DND-41 (cell line): ENCODE measurements at regions not wholly inside any gene's neighbourhood (a gene's known extent, or its start where the extent isn't known, plus 50 kb on each side); places are given as distances from the start of the nearest gene placed in this dataset.

Source experiments
- ATAC-seq: fragments of 200-7000 bp; cut with Tn5 transposase; 3 replicates; pipeline ENCODE4 v1.9.1; 2021; ENCODE audit warnings: low read depth; ENCODE audit not compliant: insufficient read depth
- DNase-seq: peaks from one replicate; pipeline ENCODE4 v3.0.0-alpha.2; 2020
- H2AFZ ChIP-seq: 2 replicates; pipeline ENCODE4 v1.6.0; 2012; ENCODE audit warnings: low read depth, low read length
- H3K27ac ChIP-seq: 2 replicates; pipeline ENCODE4 v1.5.1; 2012; ENCODE audit warnings: low read length, inconsistent platforms
- H3K27me3 ChIP-seq: fragments of 200-600 bp; sonication (generic); 2 replicates; pipeline ENCODE4 v1.6.0; 2012; ENCODE audit warnings: low read length, mild to moderate bottlenecking, inconsistent platforms; ENCODE audit not compliant: insufficient read depth, poor library complexity
- H3K36me3 ChIP-seq: 2 replicates; pipeline ENCODE4 v1.5.1; 2012; ENCODE audit warnings: low read length, inconsistent platforms; ENCODE audit not compliant: insufficient read depth
- H3K4me1 ChIP-seq: 2 replicates; pipeline ENCODE4 v1.5.1; 2012; ENCODE audit warnings: mild to moderate bottlenecking, low read length; ENCODE audit not compliant: insufficient read depth
- H3K4me2 ChIP-seq: 2 replicates; pipeline ENCODE4 v1.6.0; 2012; ENCODE audit warnings: mild to moderate bottlenecking, moderate library complexity, low read length, inconsistent platforms; ENCODE audit not compliant: insufficient read depth
- H3K4me3 ChIP-seq, 2 experiments: fragments of 200-600 bp in 1 of 2; shearing (Covaris generic) in 1 of 2; 2 replicates each; pipeline ENCODE4 v1.5.1; 2012 to 2016; ENCODE audit warnings: inconsistent platforms in 2 of 2, low read length in 2 of 2, mild to moderate bottlenecking in 2 of 2, low read depth in 1 of 2, moderate library complexity in 1 of 2
- H3K79me2 ChIP-seq: 2 replicates; pipeline ENCODE4 v1.6.0; 2012; ENCODE audit warnings: low read length, inconsistent platforms; ENCODE audit not compliant: insufficient read depth
- H3K9ac ChIP-seq: 2 replicates; pipeline ENCODE4 v1.6.0; 2012; ENCODE audit warnings: low read depth, mild to moderate bottlenecking, inconsistent platforms, low read length, moderate library complexity
- H3K9me3 ChIP-seq: 2 replicates; pipeline ENCODE4 v1.5.1; 2012; ENCODE audit warnings: low read length, moderate library complexity, mild to moderate bottlenecking, inconsistent platforms; ENCODE audit not compliant: insufficient read depth, severe bottlenecking
- H4K20me1 ChIP-seq: 2 replicates; pipeline ENCODE4 v1.6.0; 2012; ENCODE audit warnings: low read length; ENCODE audit not compliant: insufficient read depth
- CTCF ChIP-seq: IDR thresholded peaks from 2 replicates; pipeline ENCODE4 v1.5.1; 2012; ENCODE audit warnings: borderline replicate concordance, low read length, moderate library complexity, mild to moderate bottlenecking; ENCODE audit not compliant: poor library complexity, severe bottlenecking; ENCODE audit errors: extremely low read depth
- EZH2 ChIP-seq: IDR thresholded peaks from 3 replicates; pipeline ENCODE4 v1.6.1; 2012; ENCODE audit warnings: borderline replicate concordance, low read depth, mild to moderate bottlenecking, moderate library complexity, low read length, inconsistent platforms; ENCODE audit not compliant: severe bottlenecking

GRCh38 chr3:16112910-16113504 is 61.5 kb upstream of the GALNT15 start:
- Histone ChIP-seq H3K9me3 (no peaks in the 10 kb centered on the region), H2AFZ (no peak overlapping the region), H3K4me3 (no peak overlapping the region), H3K4me1 (no peaks in the 10 kb centered on the region), H3K36me3 (no peaks in the 10 kb centered on the region), H3K4me2 (no peak overlapping the region), H3K27ac (no peak overlapping the region), H3K79me2 (no peaks in the 10 kb centered on the region), H3K9ac (no peak overlapping the region), H4K20me1 (no peaks in the 10 kb centered on the region), H3K27me3 (no peaks in the 10 kb centered on the region)
- no peak for ATAC-seq
- DNase-seq = no peak
- no peak for TF ChIP-seq CTCF
- no peak for TF ChIP-seq EZH2

- no peak overlapping the region for H3K9ac ChIP-seq
- H4K20me1 ChIP-seq = no peaks in the 10 kb centered on the region
- no peak overlapping the region for H2AFZ ChIP-seq
- H3K36me3 ChIP-seq = no peaks in the 10 kb centered on the region
- H3K4me3 ChIP-seq = no peak overlapping the region
- ATAC-seq (no peak), DNase-seq (no peak)
- H3K27me3 ChIP-seq = no peaks in the 10 kb centered on the region
- no peak overlapping the region for H3K27ac ChIP-seq
- no peaks in the 10 kb centered on the region for H3K79me2 ChIP-seq
- no peak overlapping the region for H3K4me2 ChIP-seq
- H3K4me1 ChIP-seq = no peaks in the 10 kb centered on the region
- H3K9me3 ChIP-seq = no peaks in the 10 kb centered on the region
- TF ChIP-seq EZH2 (no peak), CTCF (no peak)
Measured at GRCh38 chr3:16113704-16114103, 60.8 kb upstream of the GALNT15 start.

- no peak for DNase-seq
- H3K9ac ChIP-seq = no peak overlapping the region
- no peak overlapping the region for H3K27ac ChIP-seq
- no peaks in the 10 kb centered on the region for H3K36me3 ChIP-seq
- no peak overlapping the region for H3K4me2 ChIP-seq
- H3K4me1 ChIP-seq = no peaks in the 10 kb centered on the region
- H3K79me2 ChIP-seq = no peaks in the 10 kb centered on the region
- TF ChIP-seq EZH2 = no peak
- TF ChIP-seq CTCF = no peak
- no peak overlapping the region for H2AFZ ChIP-seq
- H4K20me1 ChIP-seq = no peaks in the 10 kb centered on the region
- ATAC-seq = no peak
- no peaks in the 10 kb centered on the region for H3K27me3 ChIP-seq
- no peak overlapping the region for H3K4me3 ChIP-seq
- H3K9me3 ChIP-seq = no peaks in the 10 kb centered on the region
Measured at GRCh38 chr3:16114429-16114828, 60.1 kb upstream of the GALNT15 start.

GRCh38 chr3:16114930-16115329 is 59.5 kb upstream of the GALNT15 start:
- Histone ChIP-seq H3K4me2 (no peak overlapping the region), H3K9me3 (no peaks in the 10 kb centered on the region), H3K4me3 (no peak overlapping the region), H2AFZ (no peak overlapping the region), H3K27ac (no peak overlapping the region), H3K4me1 (no peaks in the 10 kb centered on the region), H3K9ac (no peak overlapping the region), H4K20me1 (no peaks in the 10 kb centered on the region), H3K36me3 (no peaks in the 10 kb centered on the region), H3K27me3 (no peaks in the 10 kb centered on the region), H3K79me2 (no peaks in the 10 kb centered on the region)
- no peak for ATAC-seq
- no peak for DNase-seq
- TF ChIP-seq CTCF (no peak), EZH2 (no peak)
